ENCODE measurements at regions not wholly inside any gene's neighbourhood (a gene's known extent, or its start where the extent isn't known, plus 50 kb on each side); places are given as distances from the start of the nearest gene placed in this dataset.

DNA sequence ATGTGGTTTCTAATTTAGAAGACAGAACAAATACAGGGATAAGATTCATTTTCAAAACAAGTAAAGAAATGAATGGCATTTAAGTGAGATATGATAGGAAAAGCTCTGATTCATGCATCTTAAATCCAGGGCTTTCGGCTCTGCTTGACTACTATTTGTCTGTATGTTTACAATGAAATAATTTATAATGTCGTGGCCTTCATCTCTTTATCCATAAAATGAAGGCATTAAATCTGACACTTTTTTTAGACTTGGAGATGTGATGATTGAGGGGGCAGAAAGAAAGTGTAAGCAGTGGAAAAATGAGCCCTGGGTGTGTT is 115.7 kb upstream of the KIT start:
- no peak overlapping the region for H2BK5ac ChIP-seq (ENCODE audit: low read depth, low read length)
- H3K14ac ChIP-seq (ENCODE audit: insufficient read length), result no peak overlapping the region
- no peak overlapping the region for H2BK12ac ChIP-seq (ENCODE audit: low read depth, low read length)
- H3K18ac ChIP-seq (ENCODE audit: extremely low read depth, low read length), result no peak overlapping the region
- no peaks in the 10 kb centered on the region for H3K79me1 ChIP-seq (ENCODE audit: low read depth, low read length)
- H2AK5ac ChIP-seq (ENCODE audit: low read depth, low read length), result no peak overlapping the region
- H4K20me1 ChIP-seq (replicated peaks in 1 of 2; ENCODE audit: control insufficient read depth in 1 of 2, insufficient read depth in 2 of 2, low read length in 2 of 2), result no peaks in the 10 kb centered on the region
- peaks cover 2 to 11% (median 4%) of the 10 kb centered on the region in 4 experiments; a peak in 4 of 7 replicates for H3K4me1 ChIP-seq (replicated peaks in 1 of 4; ENCODE audit: control insufficient read depth in 3 of 4, insufficient read depth in 4 of 4, low read length in 3 of 4)
- H3K56ac ChIP-seq (replicated peaks; ENCODE audit: insufficient read length, low read depth, low read length), result no peak overlapping the region
- no peak overlapping the region for H3K4me2 ChIP-seq (ENCODE audit: insufficient read depth in 1 of 2, low read depth in 2 of 2, low read length in 2 of 2)
- H3K79me2 ChIP-seq (ENCODE audit: control insufficient read depth in 1 of 2, insufficient read depth in 2 of 2, low read length in 2 of 2), result no peaks in the 10 kb centered on the region
- POLR2A ChIA-PET (ENCODE audit: partially characterized antibody), result no interaction called here
- H3K27ac ChIP-seq (ENCODE audit: low read depth, low read length), result no peak overlapping the region
- H4K8ac ChIP-seq (ENCODE audit: extremely low read depth, insufficient read depth, low read length), result no peak overlapping the region
- 76% methylated on average over 2 of the region's 2 CpGs; no CpG with 5 or more reads in 1 of the 2 experiments for WGBS, 2 experiments (ENCODE audit: extremely low coverage in 1 of 2, insufficient coverage in 1 of 2, insufficient read length in 1 of 2, insufficient replicate concordance in 2 of 2, low coverage in 1 of 2, low lambda C conversion rate in 2 of 2, missing lambda C conversion rate in 1 of 2)
- H3K23me2 ChIP-seq (ENCODE audit: low read depth, low read length), result peaks cover 6% of the 10 kb centered on the region; the same call in 1 of the 2 replicates
- H3K27me3 ChIP-seq (replicated peaks in 1 of 4; ENCODE audit: control insufficient read depth in 3 of 4, extremely low read depth in 1 of 4, insufficient read depth in 3 of 4, low read length in 3 of 4), result no peaks in the 10 kb centered on the region; a peak in 1 of 7 replicates
- H2AFZ ChIP-seq (ENCODE audit: low read length), result no peak overlapping the region
- FAIRE-seq (no peak), DNase-seq (ENCODE audit: low read depth in 1 of 2, low spot score in 2 of 2) (no peak)
- H3K4ac ChIP-seq (replicated peaks; ENCODE audit: insufficient read length, low read depth, low read length), result no peak overlapping the region
- no peak overlapping the region for H4K91ac ChIP-seq (replicated peaks; ENCODE audit: insufficient read length, low read length)
- H4K5ac ChIP-seq (ENCODE audit: insufficient read length, low read depth, low read length), result no peak overlapping the region
- H2BK120ac ChIP-seq (replicated peaks; ENCODE audit: low read depth, low read length), result no peak overlapping the region
- H3K9me3 ChIP-seq (ENCODE audit: insufficient read depth in 2 of 2, low read depth in 1 of 2, low read length in 1 of 2), result no peaks in the 10 kb centered on the region
- CTCF ChIA-PET (ENCODE audit: partially characterized antibody), result no interaction called here
- no peak overlapping the region for H2BK20ac ChIP-seq (ENCODE audit: low read length)
- no peak overlapping the region for H3K4me3 ChIP-seq (ENCODE audit: extremely low read depth in 1 of 4, insufficient read depth in 2 of 4, low read depth in 3 of 4, low read length in 4 of 4)
- no peak overlapping the region for H3K23ac ChIP-seq (ENCODE audit: insufficient read length)
- no peak overlapping the region for H3K9ac ChIP-seq (replicated peaks in 1 of 4; ENCODE audit: extremely low read depth in 1 of 4, low read depth in 3 of 4, low read length in 3 of 4)
- no peaks in the 10 kb centered on the region for H3K36me3 ChIP-seq (ENCODE audit: control insufficient read depth in 2 of 4, insufficient read depth in 4 of 4, low read length in 3 of 4)
- no peak for TF ChIP-seq CBX8 (IDR thresholded peaks at IDR 0.05; ENCODE audit: borderline replicate concordance, low read depth, low read length)
- H2BK15ac ChIP-seq (ENCODE audit: low read length), result no peak overlapping the region
